ENCODE measurements at regions not wholly inside any gene's neighbourhood (a gene's known extent, or its start where the extent isn't known, plus 50 kb on each side); places are given as distances from the start of the nearest gene placed in this dataset.

GRCh38 chr21:27841084-27841672 lies 874.3 kb upstream of the ADAMTS5 start:
- TF ChIP-seq, protein P1, sequence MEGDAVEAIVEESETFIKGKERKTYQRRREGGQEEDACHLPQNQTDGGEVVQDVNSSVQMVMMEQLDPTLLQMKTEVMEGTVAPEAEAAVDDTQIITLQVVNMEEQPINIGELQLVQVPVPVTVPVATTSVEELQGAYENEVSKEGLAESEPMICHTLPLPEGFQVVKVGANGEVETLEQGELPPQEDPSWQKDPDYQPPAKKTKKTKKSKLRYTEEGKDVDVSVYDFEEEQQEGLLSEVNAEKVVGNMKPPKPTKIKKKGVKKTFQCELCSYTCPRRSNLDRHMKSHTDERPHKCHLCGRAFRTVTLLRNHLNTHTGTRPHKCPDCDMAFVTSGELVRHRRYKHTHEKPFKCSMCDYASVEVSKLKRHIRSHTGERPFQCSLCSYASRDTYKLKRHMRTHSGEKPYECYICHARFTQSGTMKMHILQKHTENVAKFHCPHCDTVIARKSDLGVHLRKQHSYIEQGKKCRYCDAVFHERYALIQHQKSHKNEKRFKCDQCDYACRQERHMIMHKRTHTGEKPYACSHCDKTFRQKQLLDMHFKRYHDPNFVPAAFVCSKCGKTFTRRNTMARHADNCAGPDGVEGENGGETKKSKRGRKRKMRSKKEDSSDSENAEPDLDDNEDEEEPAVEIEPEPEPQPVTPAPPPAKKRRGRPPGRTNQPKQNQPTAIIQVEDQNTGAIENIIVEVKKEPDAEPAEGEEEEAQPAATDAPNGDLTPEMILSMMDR (IDR thresholded peaks at IDR 0.05), result no peak
- no peak for TF ChIP-seq EZH2 (IDR thresholded peaks at IDR 0.05)
